Uterus (tissue), 2 donors: ENCODE measurements at regions not wholly inside any gene's neighbourhood (a gene's known extent, or its start where the extent isn't known, plus 50 kb on each side); places are given as distances from the start of the nearest gene placed in this dataset.

Source experiments
- CTCF ChIP-seq, 4 experiments: fragments of 200-600 bp in 2 of 4; fragments of 450-650 bp in 2 of 4; sonication (generic) in 2 of 4; IDR thresholded peaks; one replicate each; pipeline ENCODE4 v1.5.1; 2016 to 2019; ENCODE audit warnings: antibody characterized with exemption in 4 of 4, mild to moderate bottlenecking in 2 of 4, moderate library complexity in 1 of 4
- POLR2A ChIP-seq, 2 donors: fragments of 450-650 bp; IDR thresholded peaks; one replicate each; pipeline ENCODE4 v1.6.1; 2016; ENCODE audit warnings: antibody characterized with exemption in 2 of 2, mild to moderate bottlenecking in 1 of 2, moderate library complexity in 1 of 2

DNA sequence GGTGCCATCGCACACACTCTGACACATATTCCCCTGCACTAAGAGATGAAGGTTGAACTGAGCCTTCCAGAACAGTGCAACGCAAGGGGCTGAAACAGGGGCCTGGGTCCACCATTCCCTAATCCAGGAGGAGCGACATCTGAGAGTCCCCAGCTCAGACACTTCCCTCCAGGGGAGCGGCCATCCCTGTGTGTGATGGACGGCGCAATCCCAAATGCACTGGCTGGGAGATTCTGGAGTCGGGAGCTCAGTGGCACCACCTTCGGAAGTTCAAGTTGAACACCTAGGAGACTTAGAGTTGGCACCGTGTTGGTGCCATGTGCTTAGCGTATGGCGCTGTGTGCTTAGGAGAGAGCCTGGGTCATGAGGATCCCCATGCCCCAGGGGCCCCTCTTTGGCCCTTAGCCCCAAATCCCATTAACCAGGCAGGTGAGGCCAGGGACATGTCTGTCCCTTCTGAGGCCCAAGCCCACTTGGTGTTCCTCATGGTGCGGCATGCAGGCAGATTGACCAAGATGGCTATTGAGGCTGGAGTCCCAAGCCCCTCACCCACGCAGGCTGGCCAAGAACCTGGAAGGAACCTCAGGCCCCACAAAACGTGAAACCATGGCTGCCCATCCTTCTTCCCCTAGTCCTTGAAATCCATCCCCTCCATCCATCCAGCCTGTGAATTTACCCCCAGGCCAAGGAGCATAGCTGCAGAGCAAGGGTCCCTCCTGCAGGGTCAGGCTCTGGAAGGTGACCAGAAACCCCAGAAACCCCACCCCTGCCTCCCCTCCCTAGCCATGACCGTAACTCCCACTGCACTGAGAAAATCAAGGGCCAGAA lies 114.1 kb upstream of the OTOS start:
- no peak for TF ChIP-seq CTCF (IDR thresholded peaks at IDR 0.05)
- TF ChIP-seq POLR2A (IDR thresholded peaks at IDR 0.05): no peak
